ENCODE measurements at regions not wholly inside any gene's neighbourhood (a gene's known extent, or its start where the extent isn't known, plus 50 kb on each side); places are given as distances from the start of the nearest gene placed in this dataset.

GRCh38 chr4:120005527-120005926 lies 61.1 kb downstream of the MAD2L1 start:
- ATAC-seq (no peak), DNase-seq (no peak)
- Histone ChIP-seq H3K27ac (ENCODE audit: low read length) (no peak overlapping the region), H4K20me1 (ENCODE audit: low read length) (no peaks in the 10 kb centered on the region), H3K9me2 (replicated peaks; ENCODE audit: low read length) (no peaks in the 10 kb centered on the region), H3K36me3 (ENCODE audit: low read depth, low read length) (no peaks in the 10 kb centered on the region), H3K9me3 (ENCODE audit: low read length) (no peaks in the 10 kb centered on the region), H3K4me1 (ENCODE audit: insufficient read depth, low read length) (peaks cover 11% of the 10 kb centered on the region; the same call in 1 of the 2 replicates), H3K27me3 (ENCODE audit: low read length) (no peaks in the 10 kb centered on the region), H3F3A (ENCODE audit: low read length, unreplicated experiment) (no peaks in the 10 kb centered on the region), H3K4me2 (ENCODE audit: low read length) (no peak overlapping the region), H3K4me3 (ENCODE audit: low read length) (no peak overlapping the region), H3K9ac (ENCODE audit: low read length) (no peak overlapping the region), H3K79me2 (ENCODE audit: low read length) (no peaks in the 10 kb centered on the region), H2AFZ (ENCODE audit: low read length) (no peak overlapping the region)
- ChIA-PET CTCF (no interaction called here), POLR2A (ENCODE audit: unreplicated experiment) (no interaction called here)
- intact Hi-C loops (cut with micrococcal nuclease): no loop called here
- BruUV-seq (replicated peaks): no TSS peak
- TF ChIP-seq EZH2 (IDR thresholded peaks at IDR 0.05; ENCODE audit: low read length, unreplicated experiment) (no peak), CTCF (conservative IDR thresholded peaks at IDR 0.05; ENCODE audit: low read depth, low read length) (no peak), EZH2phosphoT487 (IDR thresholded peaks at IDR 0.05; ENCODE audit: borderline replicate concordance, low read length) (no peak)

- intact Hi-C loops (cut with micrococcal nuclease): no loop called here
Measured at GRCh38 chr4:120005076-120005475, 61.6 kb downstream of the MAD2L1 start.

GRCh38 chr4:120004054-120004453 lies 62.6 kb downstream of the MAD2L1 start:
- intact Hi-C loops (cut with micrococcal nuclease): no loop called here
- no peak for DNase-seq
- H3K9ac ChIP-seq (ENCODE audit: low read length): no peak overlapping the region
- H3K4me1 ChIP-seq (ENCODE audit: insufficient read depth, low read length): no peaks in the 10 kb centered on the region
- no TSS peak for BruUV-seq (replicated peaks)
- no peak for ATAC-seq
- H3K9me3 ChIP-seq (ENCODE audit: low read length): no peaks in the 10 kb centered on the region
- H4K20me1 ChIP-seq (ENCODE audit: low read length): no peaks in the 10 kb centered on the region
- H3K9me2 ChIP-seq (replicated peaks; ENCODE audit: low read length): no peaks in the 10 kb centered on the region
- H3K27me3 ChIP-seq (ENCODE audit: low read length): no peaks in the 10 kb centered on the region
- POLR2A ChIA-PET (ENCODE audit: unreplicated experiment): no interaction called here
- H3K79me2 ChIP-seq (ENCODE audit: low read length): no peaks in the 10 kb centered on the region
- H3F3A ChIP-seq (ENCODE audit: low read length, unreplicated experiment): no peaks in the 10 kb centered on the region
- H3K27ac ChIP-seq (ENCODE audit: low read length): no peak overlapping the region
- CTCF ChIA-PET: no interaction called here
- H3K4me3 ChIP-seq (ENCODE audit: low read length): no peak overlapping the region
- H3K36me3 ChIP-seq (ENCODE audit: low read depth, low read length): no peaks in the 10 kb centered on the region
- TF ChIP-seq EZH2phosphoT487 (IDR thresholded peaks at IDR 0.05; ENCODE audit: borderline replicate concordance, low read length) (no peak), EZH2 (IDR thresholded peaks at IDR 0.05; ENCODE audit: low read length, unreplicated experiment) (no peak), CTCF (conservative IDR thresholded peaks at IDR 0.05; ENCODE audit: low read depth, low read length) (no peak)
- no peak overlapping the region for H2AFZ ChIP-seq (ENCODE audit: low read length)
- no peak overlapping the region for H3K4me2 ChIP-seq (ENCODE audit: low read length)

More at GRCh38 chr4:120005076-120005475, 61.6 kb downstream of the MAD2L1 start:
- H3K4me2 ChIP-seq (ENCODE audit: low read length): no peak overlapping the region
- DNase-seq: no peak
- H3K9ac ChIP-seq (ENCODE audit: low read length): no peak overlapping the region
- BruUV-seq (replicated peaks): no TSS peak
- H3K79me2 ChIP-seq (ENCODE audit: low read length): no peaks in the 10 kb centered on the region
- no peak overlapping the region for H3K4me3 ChIP-seq (ENCODE audit: low read length)
- ChIA-PET CTCF (no interaction called here), POLR2A (ENCODE audit: unreplicated experiment) (no interaction called here)
- H3K4me1 ChIP-seq (ENCODE audit: insufficient read depth, low read length): peaks cover 8% of the 10 kb centered on the region; the same call in 1 of the 2 replicates
- no peaks in the 10 kb centered on the region for H4K20me1 ChIP-seq (ENCODE audit: low read length)
- no peak for TF ChIP-seq CTCF (conservative IDR thresholded peaks at IDR 0.05; ENCODE audit: low read depth, low read length)
- no peak for TF ChIP-seq EZH2phosphoT487 (IDR thresholded peaks at IDR 0.05; ENCODE audit: borderline replicate concordance, low read length)
- TF ChIP-seq EZH2 (IDR thresholded peaks at IDR 0.05; ENCODE audit: low read length, unreplicated experiment): no peak
- no peak overlapping the region for H2AFZ ChIP-seq (ENCODE audit: low read length)
- H3K27ac ChIP-seq (ENCODE audit: low read length): no peak overlapping the region
- no peaks in the 10 kb centered on the region for H3F3A ChIP-seq (ENCODE audit: low read length, unreplicated experiment)
- H3K36me3 ChIP-seq (ENCODE audit: low read depth, low read length): no peaks in the 10 kb centered on the region
- ATAC-seq: no peak
- H3K27me3 ChIP-seq (ENCODE audit: low read length): no peaks in the 10 kb centered on the region
- no peaks in the 10 kb centered on the region for H3K9me3 ChIP-seq (ENCODE audit: low read length)
- no peaks in the 10 kb centered on the region for H3K9me2 ChIP-seq (replicated peaks; ENCODE audit: low read length)
